HG03432 (cell line): ENCODE measurements at regions not wholly inside any gene's neighbourhood (a gene's known extent, or its start where the extent isn't known, plus 50 kb on each side); places are given as distances from the start of the nearest gene placed in this dataset.

Experiments used
- ATAC-seq: cut with Tn5 transposase; IDR thresholded peaks from one replicate; pipeline ENCODE4 v1.9.1; 2021; ENCODE audit warnings: mild to moderate bottlenecking, moderate library complexity; ENCODE audit not compliant: unreplicated experiment

GRCh38 chr2:18639756-18640453 is 50.5 kb upstream of the NT5C1B start:
- no peak for ATAC-seq
